HG02884 (cell line): ENCODE measurements at regions not wholly inside any gene's neighbourhood (a gene's known extent, or its start where the extent isn't known, plus 50 kb on each side); places are given as distances from the start of the nearest gene placed in this dataset.

ENCODE experiments used
- ATAC-seq: cut with Tn5 transposase; IDR thresholded peaks from one replicate; pipeline ENCODE4 v1.9.1; 2021; ENCODE audit warnings: mild to moderate bottlenecking, moderate library complexity; ENCODE audit not compliant: unreplicated experiment

DNA sequence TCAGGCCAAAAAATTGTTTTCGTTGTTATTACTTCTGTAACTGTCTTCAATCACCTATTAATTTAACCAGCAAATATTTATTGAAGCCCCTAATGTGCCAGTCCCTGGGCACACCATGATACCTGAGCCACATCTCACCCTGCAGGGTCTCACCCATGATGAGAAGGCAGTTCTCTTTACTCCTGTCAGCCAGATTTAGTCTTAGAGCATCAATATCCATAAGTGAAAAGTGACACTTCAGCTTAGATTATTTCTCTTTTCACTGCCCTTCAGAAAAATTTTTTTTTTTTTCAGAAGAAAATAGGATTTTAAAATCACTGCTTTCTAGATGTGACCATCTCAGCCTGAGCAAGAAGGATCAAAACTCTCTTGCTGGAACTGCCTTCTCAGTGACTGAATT lies 258.6 kb upstream of the NFE2L3 start:
- no peak for ATAC-seq

DNA sequence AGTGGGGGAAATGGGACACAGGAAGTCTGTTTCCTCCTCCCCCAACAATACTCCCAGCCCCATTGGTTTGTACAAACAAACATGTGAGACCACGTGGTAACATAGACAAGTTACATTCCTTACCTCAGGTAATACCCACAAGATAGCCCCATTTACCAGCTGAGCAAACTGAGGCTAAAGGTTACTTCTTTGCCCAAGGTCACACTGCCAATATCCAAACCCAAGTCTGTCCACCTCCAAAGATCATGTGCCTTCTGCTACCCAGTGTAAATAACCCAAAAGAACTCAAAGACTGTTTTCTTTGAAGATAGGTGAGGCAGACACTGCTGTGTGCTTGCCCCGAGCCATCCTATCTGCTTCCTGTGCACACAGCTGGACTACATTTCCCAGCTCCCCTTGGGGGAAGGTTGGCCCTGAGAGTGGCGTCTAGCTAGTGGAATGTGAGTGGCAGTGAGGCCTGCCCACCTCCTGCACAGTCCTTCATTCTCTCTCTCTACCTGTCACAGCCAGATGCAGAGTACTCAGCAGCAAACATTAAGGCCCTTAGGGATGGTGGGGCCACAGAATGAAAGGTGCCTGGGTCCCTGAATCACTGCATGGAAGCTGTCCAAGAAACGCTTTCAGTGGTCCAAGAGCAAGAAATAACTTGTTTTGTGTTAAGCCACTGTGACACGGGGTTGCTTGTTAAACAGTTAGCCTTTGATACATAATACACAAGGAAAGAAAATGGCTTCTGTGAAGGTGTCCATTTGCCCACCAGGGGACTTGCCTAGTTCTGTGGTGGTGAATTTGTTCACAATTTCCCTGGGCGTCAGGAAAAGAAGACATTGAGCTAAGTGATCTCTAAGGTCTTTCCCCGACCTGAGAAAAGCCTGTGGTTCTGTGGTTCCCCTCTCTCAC lies 257.7 kb upstream of the NFE2L3 start:
- peak; percentile 42 for ATAC-seq

DNA sequence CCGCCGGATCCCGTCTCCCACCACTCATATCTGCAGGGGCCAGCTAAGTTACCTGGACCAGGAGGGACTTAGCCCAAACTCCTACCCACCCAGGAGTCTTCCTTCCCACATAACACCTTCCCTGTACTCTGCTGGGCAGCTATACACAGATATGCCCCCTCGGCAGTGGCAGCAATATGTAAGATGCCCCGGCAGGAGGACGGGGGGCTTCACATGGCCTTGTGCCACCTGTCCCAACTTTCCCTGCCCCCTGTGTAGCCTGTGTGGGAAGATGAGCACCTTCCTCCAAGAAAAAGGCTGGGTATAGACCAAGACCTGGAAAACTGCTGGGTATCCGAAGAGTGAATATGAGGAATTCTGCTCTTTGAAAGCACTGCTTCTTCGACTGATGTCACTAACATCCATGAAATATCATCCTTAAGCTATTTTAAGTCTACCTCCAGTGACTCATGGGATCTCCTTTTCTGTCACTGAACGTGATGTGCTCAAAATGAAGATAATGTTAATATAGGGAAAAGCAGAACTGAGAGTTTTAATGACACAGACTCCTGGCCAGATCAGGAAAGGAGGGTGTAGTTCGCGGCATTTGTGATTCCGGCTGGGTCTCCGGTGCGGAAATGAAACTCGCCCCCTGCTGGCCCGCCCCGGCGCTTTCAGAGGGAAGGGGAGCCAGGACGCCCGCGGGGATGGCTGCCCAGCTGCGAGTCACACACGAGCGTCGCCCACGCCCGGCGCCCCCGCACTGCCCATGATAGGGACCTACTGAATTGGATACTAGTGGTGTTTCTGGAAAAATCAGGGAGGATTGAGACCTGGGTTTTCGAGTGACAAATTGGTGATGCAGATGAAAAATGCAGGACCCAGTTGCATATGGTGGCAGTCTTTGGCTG lies 256.9 kb upstream of the NFE2L3 start:
- ATAC-seq, result peak; percentile 56

DNA sequence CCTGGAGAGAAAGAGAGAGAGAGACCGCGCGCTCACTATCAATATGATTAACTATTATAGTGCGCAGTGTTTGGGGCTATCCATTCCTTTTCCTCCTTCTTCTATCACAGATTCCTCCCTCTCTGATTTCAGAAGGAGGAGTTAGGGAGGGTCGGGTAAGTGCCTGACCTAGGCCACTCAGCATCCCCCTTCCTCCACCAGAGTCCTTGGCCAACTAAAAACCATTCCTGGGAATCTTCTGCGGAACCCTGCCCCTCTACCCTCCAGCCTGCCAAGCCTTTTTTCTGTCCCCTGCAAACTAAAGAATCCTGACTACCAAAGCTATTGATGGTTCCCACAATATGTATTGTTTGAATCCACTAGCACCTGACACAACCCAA lies 256.2 kb upstream of the NFE2L3 start:
- no peak for ATAC-seq

DNA sequence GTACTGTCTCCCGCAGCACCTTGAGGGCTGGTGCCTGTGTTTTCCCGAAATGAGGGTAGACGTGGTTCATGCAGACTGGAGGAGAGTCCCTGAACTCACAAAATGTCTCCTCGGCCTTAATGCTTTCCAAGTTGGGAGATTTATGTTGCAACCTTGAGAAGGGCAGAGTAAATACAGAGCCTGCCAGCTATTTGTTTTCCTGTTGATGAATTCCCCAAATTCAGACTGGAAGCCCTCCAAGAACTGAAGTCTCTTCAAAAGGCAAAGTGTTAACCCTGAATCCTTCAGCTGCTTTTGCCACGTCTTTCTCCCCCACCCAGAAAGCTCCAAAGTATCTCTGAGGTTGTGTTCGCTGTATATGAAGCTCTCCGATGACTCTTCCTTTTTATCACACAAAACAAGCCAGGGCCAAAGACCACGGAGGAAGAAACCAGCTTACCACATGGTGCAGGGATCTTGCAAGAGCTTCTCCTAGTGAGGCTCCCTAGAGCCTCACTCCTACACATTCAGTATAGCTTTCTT lies 254.7 kb upstream of the NFE2L3 start:
- ATAC-seq, result no peak

DNA sequence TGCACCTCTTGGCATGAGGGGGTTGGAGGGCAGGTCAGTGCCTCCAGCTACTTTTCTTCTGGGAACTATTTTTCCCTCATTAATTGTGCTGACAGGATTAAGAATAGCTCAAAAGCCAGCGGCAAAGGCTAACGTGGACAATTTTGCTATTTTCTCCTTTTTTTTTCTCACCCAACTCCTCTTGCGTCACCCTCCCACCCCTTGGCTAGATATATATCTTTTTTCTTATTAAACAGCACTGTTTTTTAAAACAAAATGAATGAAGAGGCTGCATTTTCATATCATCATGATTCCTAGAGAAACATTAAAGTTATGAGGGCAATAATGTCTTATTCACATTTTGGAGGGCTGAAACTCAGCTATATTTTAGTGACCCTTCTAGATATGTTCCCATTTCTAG lies 251.8 kb upstream of the NFE2L3 start:
- no peak for ATAC-seq

DNA sequence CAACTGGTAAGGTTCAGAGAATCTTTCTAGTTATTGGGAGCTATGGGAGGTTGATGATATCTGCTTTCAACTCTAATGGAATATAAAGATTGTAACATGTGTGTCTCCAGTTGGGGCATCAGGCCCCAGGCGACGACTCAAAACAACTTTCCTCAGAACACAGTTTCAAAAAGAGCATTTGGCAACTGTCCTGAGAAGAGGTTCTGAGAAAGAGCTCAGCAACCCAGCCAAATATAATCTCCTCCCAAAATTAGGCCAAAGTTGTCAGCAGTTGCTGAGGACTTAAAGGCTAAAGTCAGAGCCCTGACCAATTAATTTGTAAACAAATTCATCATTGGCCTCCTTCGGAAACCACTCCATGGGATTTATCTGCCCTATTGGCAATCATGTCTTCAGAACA lies 251.1 kb upstream of the NFE2L3 start:
- no peak for ATAC-seq

DNA sequence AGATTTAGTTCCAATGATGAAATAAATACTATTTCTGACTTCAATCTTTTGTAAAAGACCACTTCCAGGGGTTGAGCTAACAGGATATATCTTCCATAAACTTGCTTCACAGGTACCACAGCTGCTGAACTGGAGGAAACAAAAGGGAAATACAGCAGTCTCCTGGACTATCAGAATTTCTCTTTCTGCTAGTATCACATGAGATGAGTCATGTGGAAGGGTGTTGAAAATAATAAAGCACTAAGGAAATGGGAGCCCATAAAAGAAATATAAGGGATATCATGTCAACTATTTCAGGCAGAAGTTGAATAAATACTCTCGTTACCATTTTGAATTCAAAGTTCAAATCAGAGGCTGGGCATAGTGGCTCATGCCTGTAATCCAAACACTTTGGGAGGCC lies 250.3 kb upstream of the NFE2L3 start:
- no peak for ATAC-seq

DNA sequence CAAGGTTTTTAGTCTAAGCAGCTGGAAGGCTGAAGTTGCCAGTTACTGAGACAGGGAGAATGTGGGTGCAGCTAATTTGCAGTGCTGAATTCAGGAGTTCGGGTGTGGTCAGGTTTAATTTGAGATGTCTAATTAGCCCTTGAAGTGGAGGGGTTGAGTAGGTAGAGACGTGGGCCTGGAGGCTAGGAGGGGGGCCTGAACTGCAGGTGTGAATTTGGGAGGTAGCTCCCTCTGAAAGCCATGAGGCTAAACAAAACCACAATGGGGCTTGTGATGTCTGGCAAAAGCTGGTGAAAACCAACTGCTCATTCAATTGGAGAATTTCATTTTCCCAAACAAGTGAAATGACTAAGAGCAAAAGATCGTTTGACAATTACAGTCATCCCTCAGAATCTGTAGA lies 246.0 kb upstream of the NFE2L3 start:
- ATAC-seq, result no peak

DNA sequence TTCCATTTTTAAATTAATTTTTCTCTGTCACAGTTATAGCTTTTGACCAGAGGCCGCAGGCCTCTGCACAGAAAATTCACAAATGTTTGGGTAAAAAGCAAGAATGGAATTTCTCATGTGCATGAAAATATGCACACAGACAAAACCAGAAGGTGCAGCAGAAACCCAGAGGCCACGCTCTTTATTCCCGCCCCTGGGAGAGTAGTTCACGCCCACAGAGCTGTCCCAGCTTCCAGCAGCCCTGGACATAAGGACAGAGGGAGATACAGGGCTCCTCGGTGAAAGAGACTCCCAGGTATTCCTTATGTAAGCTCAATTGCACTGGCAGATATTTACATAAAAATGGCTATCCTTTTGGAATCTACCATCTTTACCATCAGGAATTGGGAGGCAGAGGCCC lies 245.2 kb upstream of the NFE2L3 start:
- ATAC-seq, result no peak

DNA sequence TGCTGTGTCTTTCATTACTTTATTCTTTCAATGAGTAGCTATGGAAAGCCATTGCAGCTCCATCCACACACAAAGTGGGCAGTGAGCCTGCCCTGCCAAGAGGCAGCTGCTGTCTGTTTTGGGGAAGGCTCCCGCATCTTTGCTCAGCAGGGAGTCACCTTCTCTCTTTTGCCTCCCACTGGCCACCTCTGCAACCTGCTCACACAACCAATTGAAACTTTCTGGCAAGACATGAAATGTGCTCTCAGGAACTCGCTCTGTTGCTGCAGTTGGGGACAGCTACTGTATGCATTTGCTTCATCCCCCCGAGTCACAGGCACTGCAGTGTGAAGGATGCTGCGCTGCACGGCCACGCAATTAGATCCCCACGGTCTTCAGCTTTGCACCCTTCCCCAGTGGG lies 244.8 kb upstream of the NFE2L3 start:
- ATAC-seq, result no peak

DNA sequence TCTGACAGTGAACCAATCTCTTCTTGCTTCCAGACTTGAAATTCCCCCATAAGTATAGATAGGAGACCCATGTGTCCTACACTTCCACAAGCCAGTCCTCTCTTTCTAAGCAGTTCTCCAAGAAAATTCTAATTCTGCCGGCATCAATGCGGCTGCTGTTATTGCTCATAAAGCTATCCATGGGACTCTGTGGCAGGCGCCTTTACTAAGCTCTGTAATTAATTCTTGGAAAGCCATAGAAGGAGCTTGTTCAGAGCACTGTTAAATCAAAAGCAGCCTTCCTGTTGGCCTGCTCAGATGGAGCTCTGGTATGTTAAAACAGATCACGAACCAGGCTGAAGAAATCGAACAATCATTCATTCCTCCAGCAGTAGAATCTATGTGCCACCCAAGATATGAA lies 244.3 kb upstream of the NFE2L3 start:
- no peak for ATAC-seq

DNA sequence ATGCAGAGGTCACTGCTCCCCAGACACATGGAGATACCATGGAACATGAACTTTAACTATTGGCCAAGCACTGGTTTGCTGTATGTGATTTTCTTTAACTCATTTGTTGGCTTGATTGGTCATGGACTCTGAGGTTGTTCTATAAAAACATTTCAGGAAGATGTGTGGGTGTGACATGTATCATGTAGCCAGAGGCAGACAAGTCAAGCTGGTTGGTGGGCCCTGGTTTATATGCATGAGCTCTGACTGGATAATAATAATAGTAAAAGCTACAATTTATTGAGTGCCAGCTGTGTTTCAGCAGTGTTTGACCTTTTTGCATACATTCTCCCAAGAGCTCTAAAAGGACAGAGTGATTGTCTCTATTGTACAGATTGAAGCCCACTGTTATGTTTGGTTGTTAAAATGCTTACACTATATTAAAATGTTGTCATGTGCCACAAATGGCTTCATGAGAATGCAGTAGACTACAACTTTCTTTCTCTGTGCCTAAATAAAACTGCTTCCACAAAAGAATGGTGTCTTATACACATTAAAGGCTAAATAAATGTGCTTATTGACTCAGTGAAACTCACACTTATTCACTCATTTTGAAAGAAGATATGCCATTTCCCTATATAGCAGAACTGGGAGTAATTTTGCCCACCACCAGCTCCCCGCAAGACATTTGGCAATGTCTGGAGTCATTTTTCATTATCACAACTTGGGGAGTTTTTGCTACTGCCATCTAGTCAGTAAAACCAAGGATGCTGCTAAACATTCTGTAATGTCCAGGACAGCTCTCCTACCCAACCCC lies 243.6 kb upstream of the NFE2L3 start:
- ATAC-seq, result no peak

DNA sequence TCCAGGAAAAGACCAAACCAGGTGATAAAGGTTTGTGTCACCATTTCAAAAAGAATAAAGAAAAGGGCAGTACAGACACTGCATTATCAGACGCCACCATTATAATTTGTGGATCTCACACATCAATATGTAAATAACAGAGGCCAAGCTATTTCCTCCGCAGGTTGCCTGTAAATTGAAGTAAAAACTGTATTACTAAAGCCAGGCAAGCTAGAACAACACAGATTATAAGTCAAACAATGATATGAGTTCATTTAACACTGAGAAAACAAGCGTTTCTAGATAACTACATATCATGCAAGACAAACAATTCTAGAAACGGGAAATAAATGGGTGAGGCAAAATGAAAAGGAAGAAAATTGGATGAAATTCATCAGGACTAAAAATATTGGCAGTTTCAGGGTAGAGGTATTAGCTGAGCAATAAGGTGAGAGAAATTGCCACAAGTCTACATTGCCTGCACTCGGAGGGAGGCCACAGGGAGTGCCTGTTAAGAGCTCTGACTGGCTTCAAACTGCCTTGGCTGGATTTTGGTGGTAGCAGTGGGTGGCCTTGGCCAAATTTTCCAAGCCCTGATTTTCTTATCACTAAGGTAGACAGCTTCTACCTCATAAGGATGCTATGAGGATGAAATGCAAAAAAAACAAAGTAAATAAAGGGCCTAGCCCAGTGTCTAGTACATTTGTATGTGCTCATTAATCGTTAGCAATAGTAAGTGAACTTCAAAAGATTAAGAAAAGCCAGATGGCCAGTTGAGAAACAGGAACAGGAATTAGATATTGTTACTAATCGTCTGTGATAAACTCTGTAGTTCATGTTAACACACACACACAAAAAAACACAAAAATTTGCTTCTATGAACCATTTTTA lies 240.0 kb upstream of the NFE2L3 start:
- no peak for ATAC-seq

DNA sequence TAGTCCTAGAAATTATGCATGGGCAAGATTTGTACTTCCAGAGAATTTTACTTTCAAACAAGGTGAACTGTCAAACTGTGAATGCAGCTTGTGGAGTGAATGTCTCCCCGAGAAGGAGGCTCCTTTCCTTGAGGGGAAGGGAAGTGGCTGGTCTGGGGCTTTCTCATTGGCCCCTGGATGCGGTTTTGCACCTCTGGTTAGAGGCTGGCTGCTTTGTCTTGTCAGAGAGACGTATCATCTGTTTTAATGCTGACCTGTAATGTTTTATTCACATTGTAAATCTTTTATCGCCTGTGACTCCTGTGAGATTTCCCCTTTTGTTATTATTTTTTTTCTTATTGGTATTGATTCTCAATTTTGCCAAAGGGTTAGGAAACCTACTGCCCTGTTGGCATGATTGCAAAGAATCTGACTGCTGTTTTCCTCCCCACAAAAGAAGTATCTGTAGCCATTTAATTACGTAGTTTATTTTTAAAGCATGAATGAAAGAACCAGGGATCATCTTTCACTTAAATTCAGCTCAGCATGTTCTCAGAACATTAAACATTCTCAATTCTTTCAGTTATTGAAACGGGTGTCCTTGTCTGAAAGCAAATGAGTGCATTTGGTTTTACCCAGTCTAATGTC lies 238.3 kb upstream of the NFE2L3 start:
- ATAC-seq, result no peak

DNA sequence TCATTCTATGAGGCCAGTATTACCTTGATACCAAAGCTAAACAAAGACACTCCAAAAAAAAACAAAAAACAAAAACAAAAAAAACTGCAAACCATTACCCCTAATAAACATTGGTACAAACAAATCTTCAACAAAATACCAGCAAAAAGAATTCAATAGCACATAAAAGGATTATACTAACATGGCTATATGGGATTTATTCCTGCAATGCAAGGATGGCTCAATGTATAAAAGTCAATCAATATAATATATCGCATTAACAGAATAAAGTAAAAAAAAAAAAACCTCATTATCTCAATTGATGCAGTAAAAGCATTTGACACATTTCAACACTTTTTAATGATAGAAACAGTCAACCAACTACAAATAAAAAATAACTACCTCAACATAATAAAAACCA lies 233.3 kb upstream of the NFE2L3 start:
- ATAC-seq, result no peak

DNA sequence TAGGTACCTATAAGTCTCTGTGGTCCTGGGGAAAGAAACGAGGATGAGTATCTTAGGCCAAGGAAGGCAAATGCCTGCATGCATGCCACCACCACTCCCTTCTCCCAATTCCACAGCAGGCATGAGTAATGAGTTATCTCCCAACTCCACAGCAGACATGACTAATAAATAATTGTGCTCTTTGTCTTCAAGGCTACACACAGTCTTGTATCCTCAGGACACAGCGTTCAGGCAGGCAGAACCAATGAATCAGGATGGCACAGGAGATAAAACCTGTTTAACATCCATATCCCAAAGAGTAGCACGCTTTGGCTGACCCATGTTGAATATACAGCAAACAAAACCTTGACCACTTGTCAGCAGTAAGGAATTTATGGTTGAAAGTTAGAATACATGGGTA lies 229.7 kb upstream of the NFE2L3 start:
- ATAC-seq, result no peak

DNA sequence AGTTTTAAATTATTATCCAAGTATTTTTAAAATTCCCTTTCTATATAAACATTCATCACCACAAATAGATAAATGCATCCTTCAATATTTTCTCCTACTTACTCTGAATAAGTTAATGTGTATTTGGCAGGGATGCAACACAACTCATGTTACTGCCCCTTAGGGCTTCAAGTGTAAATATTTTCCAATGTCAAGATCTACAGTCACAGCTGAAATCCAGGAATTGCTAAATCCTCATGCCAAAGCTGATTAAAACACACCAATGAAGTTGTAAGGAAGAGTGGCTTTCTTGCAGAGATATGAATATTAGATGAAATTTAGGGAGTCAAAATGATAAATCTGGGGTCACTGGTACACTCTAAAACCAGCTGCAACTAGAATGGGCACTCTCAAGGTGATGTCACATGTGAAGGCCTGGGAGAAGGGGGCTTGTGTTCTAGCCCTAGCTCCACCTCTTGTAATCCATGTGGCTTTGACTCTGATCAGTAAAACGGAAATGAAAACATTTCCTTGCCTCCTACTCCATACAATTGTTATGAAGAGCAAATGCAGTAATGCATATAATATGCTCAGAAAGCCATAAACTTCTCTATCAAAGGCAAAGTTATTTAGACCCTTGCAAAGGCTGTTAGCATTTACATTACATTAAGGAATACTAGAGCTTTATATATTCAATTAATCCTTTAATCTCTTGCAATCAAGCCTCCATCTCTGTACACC lies 228.1 kb upstream of the NFE2L3 start:
- ATAC-seq, result no peak

DNA sequence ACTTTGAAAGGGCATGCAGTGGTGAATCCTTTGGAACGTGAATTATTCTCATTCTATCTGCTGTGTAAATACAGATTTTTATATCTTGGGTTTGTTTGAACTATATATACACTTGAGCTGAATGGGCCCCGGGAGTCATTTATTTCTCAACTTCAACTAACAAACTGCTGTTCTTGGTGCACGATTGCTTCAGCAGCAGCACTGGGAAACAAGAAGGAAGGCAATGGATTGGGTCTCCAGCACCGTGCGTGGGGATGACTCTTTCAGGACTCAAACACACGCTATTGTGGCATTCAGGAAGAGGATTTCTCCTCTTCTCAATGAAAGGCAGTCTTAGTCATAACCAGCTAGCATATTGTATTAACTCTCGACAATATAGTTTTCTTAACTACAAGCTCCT lies 226.0 kb upstream of the NFE2L3 start:
- ATAC-seq, result no peak
